ENCODE measurements at regions not wholly inside any gene's neighbourhood (a gene's known extent, or its start where the extent isn't known, plus 50 kb on each side); places are given as distances from the start of the nearest gene placed in this dataset.

- DNase-seq (ENCODE audit: low read depth, low spot score): no peak
- TF ChIP-seq EZH2 (IDR thresholded peaks at IDR 0.05) (no peak), POLR2AphosphoS5 (IDR thresholded peaks at IDR 0.05; ENCODE audit: borderline replicate concordance, low read depth, low read length) (no peak), FOXP2 (optimal IDR thresholded peaks at IDR 0.05; ENCODE audit: control extremely low read depth, extremely low read length, insufficient read depth) (no peak)
- no peaks in the 10 kb centered on the region; the same call in 1 of the 2 replicates for H3K9me3 ChIP-seq (ENCODE audit: low read depth, low read length)
- H3K27ac ChIP-seq: no peak overlapping the region
- no peak overlapping the region for H3K4me3 ChIP-seq
- no peak overlapping the region for H3K9ac ChIP-seq (ENCODE audit: insufficient read length)
- H3K36me3 ChIP-seq (ENCODE audit: insufficient read depth, low read length): no peaks in the 10 kb centered on the region
Measured at GRCh38 chr11:69392104-69392653, 89.3 kb upstream of the LINC01488 start.

GRCh38 chr11:69393178-69393832 lies 88.2 kb upstream of the LINC01488 start:
- no peak overlapping the region for H3K9ac ChIP-seq (ENCODE audit: insufficient read length)
- no peak overlapping the region for H3K4me3 ChIP-seq
- no peaks in the 10 kb centered on the region; the same call in 1 of the 2 replicates for H3K9me3 ChIP-seq (ENCODE audit: low read depth, low read length)
- TF ChIP-seq FOXP2 (optimal IDR thresholded peaks at IDR 0.05; ENCODE audit: control extremely low read depth, extremely low read length, insufficient read depth) (no peak), POLR2AphosphoS5 (IDR thresholded peaks at IDR 0.05; ENCODE audit: borderline replicate concordance, low read depth, low read length) (no peak), EZH2 (IDR thresholded peaks at IDR 0.05) (no peak)
- no peak overlapping the region for H3K27ac ChIP-seq
- no peak for DNase-seq (ENCODE audit: low read depth, low spot score)
- H3K36me3 ChIP-seq (ENCODE audit: insufficient read depth, low read length): no peaks in the 10 kb centered on the region

- no peak for DNase-seq (ENCODE audit: low read depth, low spot score)
- no peak overlapping the region for H3K9ac ChIP-seq (ENCODE audit: insufficient read length)
- H3K36me3 ChIP-seq (ENCODE audit: insufficient read depth, low read length): no peaks in the 10 kb centered on the region
- no peak overlapping the region for H3K4me3 ChIP-seq
- no peak for TF ChIP-seq FOXP2 (optimal IDR thresholded peaks at IDR 0.05; ENCODE audit: control extremely low read depth, extremely low read length, insufficient read depth)
- no peak overlapping the region for H3K27ac ChIP-seq
- no peaks in the 10 kb centered on the region; the same call in 1 of the 2 replicates for H3K9me3 ChIP-seq (ENCODE audit: low read depth, low read length)
Measured at GRCh38 chr11:69393865-69394233, 87.6 kb upstream of the LINC01488 start.

- H3K4me3 ChIP-seq: no peak overlapping the region
- no peak overlapping the region for H3K27ac ChIP-seq
- H3K9me3 ChIP-seq (ENCODE audit: low read depth, low read length): no peaks in the 10 kb centered on the region
- no peak overlapping the region for H3K9ac ChIP-seq (ENCODE audit: insufficient read length)
- no peaks in the 10 kb centered on the region for H3K36me3 ChIP-seq (ENCODE audit: insufficient read depth, low read length)
- DNase-seq (ENCODE audit: low read depth, low spot score): no peak
- TF ChIP-seq FOXP2 (optimal IDR thresholded peaks at IDR 0.05; ENCODE audit: control extremely low read depth, extremely low read length, insufficient read depth) (no peak), POLR2AphosphoS5 (IDR thresholded peaks at IDR 0.05; ENCODE audit: borderline replicate concordance, low read depth, low read length) (no peak), EZH2 (IDR thresholded peaks at IDR 0.05) (no peak)
Measured at GRCh38 chr11:69394234-69394868, 87.1 kb upstream of the LINC01488 start.

- DNase-seq (ENCODE audit: low read depth, low spot score): no peak
- TF ChIP-seq POLR2AphosphoS5 (IDR thresholded peaks at IDR 0.05; ENCODE audit: borderline replicate concordance, low read depth, low read length): no peak
- no peak for TF ChIP-seq EZH2 (IDR thresholded peaks at IDR 0.05)
Measured at GRCh38 chr11:69394869-69395246, 86.6 kb upstream of the LINC01488 start.

GRCh38 chr11:69395287-69395686 lies 86.2 kb upstream of the LINC01488 start:
- Histone ChIP-seq H3K9me3 (ENCODE audit: low read depth, low read length) (no peaks in the 10 kb centered on the region), H3K9ac (ENCODE audit: insufficient read length) (no peak overlapping the region), H3K4me3 (no peak overlapping the region), H3K27ac (no peak overlapping the region), H3K36me3 (ENCODE audit: insufficient read depth, low read length) (no peaks in the 10 kb centered on the region)
- no peak for DNase-seq (ENCODE audit: low read depth, low spot score)
- TF ChIP-seq EZH2 (IDR thresholded peaks at IDR 0.05) (no peak), FOXP2 (optimal IDR thresholded peaks at IDR 0.05; ENCODE audit: control extremely low read depth, extremely low read length, insufficient read depth) (no peak), POLR2AphosphoS5 (IDR thresholded peaks at IDR 0.05; ENCODE audit: borderline replicate concordance, low read depth, low read length) (no peak)

More at GRCh38 chr11:69394869-69395246, 86.6 kb upstream of the LINC01488 start:
- H3K9me3 ChIP-seq (ENCODE audit: low read depth, low read length): no peaks in the 10 kb centered on the region
- no peak overlapping the region for H3K27ac ChIP-seq
- no peaks in the 10 kb centered on the region for H3K36me3 ChIP-seq (ENCODE audit: insufficient read depth, low read length)
- H3K4me3 ChIP-seq: no peak overlapping the region
- H3K9ac ChIP-seq (ENCODE audit: insufficient read length): no peak overlapping the region

- no peaks in the 10 kb centered on the region for H3K36me3 ChIP-seq (ENCODE audit: insufficient read depth, low read length)
- no peak overlapping the region for H3K27ac ChIP-seq
- no peaks in the 10 kb centered on the region for H3K9me3 ChIP-seq (ENCODE audit: low read depth, low read length)
- no peak for TF ChIP-seq FOXP2 (optimal IDR thresholded peaks at IDR 0.05; ENCODE audit: control extremely low read depth, extremely low read length, insufficient read depth)
- no peak for TF ChIP-seq POLR2AphosphoS5 (IDR thresholded peaks at IDR 0.05; ENCODE audit: borderline replicate concordance, low read depth, low read length)
- no peak for TF ChIP-seq EZH2 (IDR thresholded peaks at IDR 0.05)
- DNase-seq (ENCODE audit: low read depth, low spot score): no peak
- no peak overlapping the region for H3K9ac ChIP-seq (ENCODE audit: insufficient read length)
- H3K4me3 ChIP-seq: no peak overlapping the region
Measured at GRCh38 chr11:69396051-69396947, 85.2 kb upstream of the LINC01488 start.

GRCh38 chr11:69396948-69397307 lies 84.5 kb upstream of the LINC01488 start:
- TF ChIP-seq EZH2 (IDR thresholded peaks at IDR 0.05): no peak
- no peak for TF ChIP-seq POLR2AphosphoS5 (IDR thresholded peaks at IDR 0.05; ENCODE audit: borderline replicate concordance, low read depth, low read length)
- no peak for TF ChIP-seq FOXP2 (optimal IDR thresholded peaks at IDR 0.05; ENCODE audit: control extremely low read depth, extremely low read length, insufficient read depth)
- Histone ChIP-seq H3K9me3 (ENCODE audit: low read depth, low read length) (no peaks in the 10 kb centered on the region), H3K27ac (no peak overlapping the region), H3K36me3 (ENCODE audit: insufficient read depth, low read length) (no peaks in the 10 kb centered on the region), H3K9ac (ENCODE audit: insufficient read length) (no peak overlapping the region), H3K4me3 (no peak overlapping the region)
- no peak for DNase-seq (ENCODE audit: low read depth, low spot score)

Data from SK-N-MC (cell line).